HFF-Myc (cell line): ENCODE measurements at regions not wholly inside any gene's neighbourhood (a gene's known extent, or its start where the extent isn't known, plus 50 kb on each side); places are given as distances from the start of the nearest gene placed in this dataset.
"Not testable (repeated sequence)": the region's sequence is repeated elsewhere in the genome, so short reads cannot be mapped to it uniquely, and the experiment has no call there.

ENCODE experiments used
- DNase-seq: peaks from one replicate; pipeline ENCODE4 v3.0.0-alpha.2; 2011; ENCODE audit warnings: low read depth; ENCODE audit errors: extremely low read depth
- H3K4me3 ChIP-seq: replicated peaks from 2 replicates; pipeline ENCODE4 v1.5.1; 2011; ENCODE audit warnings: low read depth, mild to moderate bottlenecking, control low read depth, low read length
- CTCF ChIP-seq: IDR thresholded peaks from 2 replicates; pipeline ENCODE4 v1.5.1; 2012; ENCODE audit warnings: mild to moderate bottlenecking, low read depth, low read length, control low read depth; ENCODE audit errors: missing control alignments

- no peak for TF ChIP-seq CTCF
- no peak for DNase-seq
- no peak overlapping the region for H3K4me3 ChIP-seq
These were observed 116.4 kb upstream of the CRHR1 start for GRCh38 chr17:45667591-45668171.

DNA sequence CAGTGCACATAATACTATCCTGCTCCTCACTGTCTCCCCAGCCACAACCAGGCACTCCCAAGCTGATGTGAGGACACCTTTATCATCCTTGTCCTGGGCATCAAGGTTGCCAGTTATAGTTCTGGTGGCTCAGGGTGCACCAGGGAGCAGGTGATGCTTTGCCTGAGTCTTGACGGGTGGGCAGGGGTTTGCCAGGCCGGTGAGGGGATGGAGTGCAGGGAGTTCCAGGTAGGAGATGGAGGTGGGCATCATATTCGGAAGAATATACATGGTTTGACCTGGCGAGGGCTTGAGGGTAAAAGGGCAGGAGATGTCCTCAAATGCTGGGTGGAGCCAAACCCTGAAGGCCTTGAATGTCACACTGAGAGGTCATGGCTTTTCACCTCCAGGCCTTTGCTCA lies 115.8 kb upstream of the CRHR1 start:
- TF ChIP-seq CTCF: no peak
- no peak overlapping the region for H3K4me3 ChIP-seq
- no peak for DNase-seq

DNA sequence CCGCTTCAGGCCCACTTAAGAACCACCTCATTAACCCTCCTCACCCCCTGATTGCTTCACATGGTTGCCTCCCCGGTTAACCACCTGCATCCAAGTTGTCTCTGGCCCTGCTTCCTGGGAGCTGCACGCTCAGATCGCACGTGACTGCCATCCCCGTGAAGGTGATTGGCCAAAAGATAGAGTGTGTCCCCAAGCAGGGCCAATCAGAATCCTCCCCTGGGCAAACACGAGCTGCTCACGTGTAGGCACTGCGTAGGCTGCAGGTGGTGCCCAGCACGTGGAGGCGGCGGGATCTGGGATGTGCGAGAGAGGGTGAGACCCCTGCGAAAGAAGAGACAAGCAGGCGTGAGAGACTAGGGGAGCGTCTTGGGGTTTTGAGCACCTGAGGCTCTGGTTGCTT lies 111.8 kb upstream of the CRHR1 start:
- DNase-seq: no peak
- TF ChIP-seq CTCF: no peak

DNA sequence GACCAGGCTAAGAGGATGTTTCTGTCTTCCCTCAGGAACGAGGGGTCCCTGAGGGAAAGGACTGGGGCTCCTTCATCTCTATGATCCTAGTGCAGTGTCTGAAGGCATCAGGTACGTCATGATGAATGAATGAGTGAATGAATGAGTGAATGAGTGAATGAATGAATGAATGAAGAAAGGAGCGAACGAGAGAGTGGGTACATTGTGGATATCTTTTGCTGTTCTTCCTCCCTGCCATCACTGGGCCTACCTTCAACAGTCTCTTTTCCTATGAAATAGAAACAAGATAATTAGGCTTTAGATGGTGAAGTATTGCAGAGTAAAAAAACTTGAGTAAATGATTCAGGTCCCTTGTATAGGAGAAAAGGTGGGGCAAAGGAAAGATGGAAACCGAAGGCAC lies 111.3 kb upstream of the CRHR1 start:
- H3K4me3 ChIP-seq: no peak overlapping the region
- TF ChIP-seq CTCF: no peak
- DNase-seq: no peak

More for the DNA sequence above, 111.8 kb upstream of the CRHR1 start:
- H3K4me3 ChIP-seq: no peak overlapping the region

- H3K4me3 ChIP-seq: not testable (repeated sequence)
These were observed 110.4 kb upstream of the CRHR1 start for GRCh38 chr17:45673759-45674158.

GRCh38 chr17:45675012-45675411 lies 109.1 kb upstream of the CRHR1 start:
- no peak for TF ChIP-seq CTCF
- DNase-seq: no peak
- H3K4me3 ChIP-seq: no peak overlapping the region

More at GRCh38 chr17:45673759-45674158, 110.4 kb upstream of the CRHR1 start:
- DNase-seq: not testable (repeated sequence)

DNA sequence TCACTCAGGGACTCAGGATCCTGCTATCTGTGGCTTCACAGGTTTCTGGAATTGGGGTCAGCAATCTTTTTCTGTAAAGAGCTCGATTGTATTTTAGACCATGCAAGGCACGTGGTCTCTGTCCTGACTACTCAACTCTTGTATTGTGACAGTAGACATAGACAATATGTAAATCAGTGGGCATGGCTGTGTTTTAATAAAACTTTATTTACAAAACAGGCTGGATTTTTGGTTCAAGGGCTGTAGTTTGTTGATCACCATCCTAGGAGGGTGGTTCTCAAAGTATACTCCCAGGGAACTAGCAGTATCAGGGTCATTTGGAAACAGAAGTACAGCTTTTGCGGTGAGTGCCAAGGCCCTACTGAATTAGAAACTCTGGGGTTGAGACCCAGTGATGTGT lies 108.2 kb upstream of the CRHR1 start:
- TF ChIP-seq CTCF: no peak

DNA sequence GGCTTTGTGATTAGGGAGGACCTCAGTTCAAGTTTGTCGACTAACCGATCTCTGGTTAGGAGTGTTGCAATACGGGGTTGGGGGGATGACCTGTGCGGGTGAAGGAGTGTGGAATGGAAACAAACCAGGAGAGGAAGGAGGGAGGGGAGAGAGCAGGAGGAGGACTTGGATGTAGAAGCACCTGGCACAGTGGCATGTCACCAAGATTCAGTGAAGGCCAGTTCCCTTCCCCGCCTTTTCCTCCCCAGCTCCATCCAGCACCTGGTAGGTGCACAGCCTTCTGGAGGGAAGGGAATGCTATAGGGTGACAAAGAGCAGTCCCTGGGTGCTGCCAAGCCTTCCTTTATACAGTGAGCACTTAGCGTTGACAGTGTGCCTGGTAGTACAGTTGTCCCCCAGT lies 107.4 kb upstream of the CRHR1 start:
- no peak for TF ChIP-seq CTCF
- no peak for DNase-seq

More for the DNA sequence above, 108.2 kb upstream of the CRHR1 start:
- no peak for DNase-seq
- H3K4me3 ChIP-seq: no peak overlapping the region

More for the DNA sequence above, 107.4 kb upstream of the CRHR1 start:
- no peak overlapping the region for H3K4me3 ChIP-seq
